Kidney (tissue), 10 donors: ENCODE measurements at regions not wholly inside any gene's neighbourhood (a gene's known extent, or its start where the extent isn't known, plus 50 kb on each side); places are given as distances from the start of the nearest gene placed in this dataset.
"Not testable (repeated sequence)": the region's sequence is repeated elsewhere in the genome, so short reads cannot be mapped to it uniquely, and the experiment has no call there.

Experiments used
- DNase-seq, 5 donors: peaks; one replicate each; pipeline ENCODE4 v3.0.0-alpha.2; 2013 to 2020
- FAIRE-seq: peaks from 2 replicates; lab custom pipeline; 2012; peaks lifted over from hg19 to GRCh38; lab: Jason Lieb, UNC
- H3K27ac ChIP-seq, 2 donors: one replicate each; pipeline ENCODE4 v1.7.0; 2013; ENCODE audit warnings: low read depth in 2 of 2, low read length in 2 of 2, inconsistent platforms in 1 of 2
- H3K27me3 ChIP-seq: one replicate; pipeline ENCODE4 v1.7.1; 2013; ENCODE audit warnings: low read length, inconsistent platforms; ENCODE audit not compliant: control insufficient read depth, insufficient read depth
- H3K36me3 ChIP-seq, 3 donors: one replicate each; pipeline versions ENCODE4 v1.7.0 to v1.7.1; 2013; ENCODE audit warnings: low read length in 3 of 3, control low read depth in 1 of 3, inconsistent platforms in 1 of 3; ENCODE audit not compliant: insufficient read depth in 3 of 3, control insufficient read depth in 2 of 3
- H3K4me1 ChIP-seq, 3 donors: one replicate each; pipeline versions ENCODE4 v1.7.0 to v1.7.1; 2013; ENCODE audit warnings: low read length in 3 of 3, inconsistent platforms in 1 of 3, low read depth in 1 of 3; ENCODE audit not compliant: control insufficient read depth in 2 of 3, insufficient read depth in 2 of 3
- H3K4me3 ChIP-seq, 3 donors: one replicate each; pipeline versions ENCODE4 v1.7.0 to v1.8.1; 2013; ENCODE audit warnings: low read length in 3 of 3, control low read depth in 1 of 3, inconsistent platforms in 1 of 3
- H3K9ac ChIP-seq, 3 donors: one replicate each; pipeline versions ENCODE4 v1.7.0 to v1.7.1; 2013; ENCODE audit warnings: low read length in 3 of 3, control low read depth in 1 of 3, inconsistent platforms in 1 of 3
- H3K9me3 ChIP-seq, 3 donors: one replicate each; pipeline versions ENCODE4 v1.7.0 to v1.7.1; 2013; ENCODE audit warnings: low read length in 3 of 3, control low read depth in 1 of 3, inconsistent platforms in 1 of 3; ENCODE audit not compliant: control insufficient read depth in 2 of 3, insufficient read depth in 1 of 3
- intact Hi-C: fragments of 100-400 bp; cut with DNase I; formaldehyde crosslinking; loops from one replicate; pipeline ENCODE4 v1.11.1; 2022
- donor health status: control.
- donor health status: control.
- donor health status: DM: yes; HTN: yes; CAD: no.
- donor health status: Normal renal cell carcinoma (clear cell type).

- H3K4me3 ChIP-seq, result peak overlapping the region; percentile 54 to 67 (median 64)
- intact Hi-C loops, H3K9me3 ChIP-seq, H3K36me3 ChIP-seq, FAIRE-seq, H3K4me1 ChIP-seq, H3K27ac ChIP-seq, H3K27me3 ChIP-seq: not testable (repeated sequence)
- DNase-seq, result peak in 4 of 5 donors; percentile 5 to 21 (median 8)
- peak overlapping the region in 2 of 3 donors; percentile 22 to 51 for H3K9ac ChIP-seq
These were observed 108.2 kb downstream of the SPATA31A1 start for GRCh38 chr9:39463696-39464095.

GRCh38 chr9:39464122-39464777, 108.8 kb downstream of the SPATA31A1 start:
- intact Hi-C loops, H3K27ac ChIP-seq, H3K27me3 ChIP-seq, H3K9me3 ChIP-seq, H3K36me3 ChIP-seq, H3K4me1 ChIP-seq: not testable (repeated sequence)
- DNase-seq (peak; percentile 87 to 94 (median 92)), FAIRE-seq (peak; percentile 78)
- H3K4me3 ChIP-seq, result peak overlapping the region; percentile 57 to 67 (median 64)
- H3K9ac ChIP-seq, result peak overlapping the region in 2 of 3 donors; percentile 22 to 51

- H3K27me3 ChIP-seq, H3K9ac ChIP-seq, intact Hi-C loops, DNase-seq, H3K4me3 ChIP-seq, H3K4me1 ChIP-seq, H3K9me3 ChIP-seq, H3K27ac ChIP-seq, H3K36me3 ChIP-seq, FAIRE-seq: not testable (repeated sequence)
These were observed 119.0 kb downstream of the SPATA31A1 start for GRCh38 chr9:39474499-39474898.

GRCh38 chr9:39483073-39483472, 127.6 kb downstream of the SPATA31A1 start:
- H3K4me1 ChIP-seq, intact Hi-C loops, FAIRE-seq: not testable (repeated sequence)

GRCh38 chr9:39483880-39484279, 128.4 kb downstream of the SPATA31A1 start:
- H3K36me3 ChIP-seq, H3K27ac ChIP-seq, intact Hi-C loops, DNase-seq, H3K4me3 ChIP-seq, H3K27me3 ChIP-seq, H3K9me3 ChIP-seq, FAIRE-seq, H3K4me1 ChIP-seq, H3K9ac ChIP-seq: not testable (repeated sequence)

More at GRCh38 chr9:39483073-39483472, 127.6 kb downstream of the SPATA31A1 start:
- not testable (repeated sequence) for H3K4me3 ChIP-seq, DNase-seq, H3K9me3 ChIP-seq, H3K27ac ChIP-seq, H3K9ac ChIP-seq, H3K27me3 ChIP-seq, H3K36me3 ChIP-seq

- H3K4me3 ChIP-seq, H3K27ac ChIP-seq, H3K27me3 ChIP-seq, intact Hi-C loops, H3K4me1 ChIP-seq, FAIRE-seq, H3K9me3 ChIP-seq, DNase-seq, H3K36me3 ChIP-seq, H3K9ac ChIP-seq: not testable (repeated sequence)
These were observed 128.8 kb downstream of the SPATA31A1 start for GRCh38 chr9:39484292-39484691.

GRCh38 chr9:39487477-39487876, 132.0 kb downstream of the SPATA31A1 start:
- intact Hi-C loops, H3K9ac ChIP-seq, H3K4me3 ChIP-seq, H3K27me3 ChIP-seq, H3K4me1 ChIP-seq, H3K27ac ChIP-seq, FAIRE-seq, H3K36me3 ChIP-seq, H3K9me3 ChIP-seq: not testable (repeated sequence)
- DNase-seq, result peak in 1 of 5 donors; percentile 73

GRCh38 chr9:39496248-39496647, 140.8 kb downstream of the SPATA31A1 start:
- intact Hi-C loops, FAIRE-seq: not testable (repeated sequence)

More at GRCh38 chr9:39496248-39496647, 140.8 kb downstream of the SPATA31A1 start:
- not testable (repeated sequence) for DNase-seq, H3K9ac ChIP-seq, H3K9me3 ChIP-seq, H3K4me3 ChIP-seq, H3K4me1 ChIP-seq, H3K27ac ChIP-seq, H3K36me3 ChIP-seq, H3K27me3 ChIP-seq
